Upper lobe of right lung (tissue), 1 donor: ENCODE measurements at regions not wholly inside any gene's neighbourhood (a gene's known extent, or its start where the extent isn't known, plus 50 kb on each side); places are given as distances from the start of the nearest gene placed in this dataset.

ENCODE experiments used
- ATAC-seq: fragments of 200-7000 bp; cut with Tn5 transposase; one replicate; pipeline ENCODE4 v1.9.1; 2020; ENCODE audit warnings: mild to moderate bottlenecking, moderate library complexity
- DNase-seq: peaks from one replicate; pipeline ENCODE4 v3.0.0-alpha.2; 2020
- H3K27ac ChIP-seq: fragments of 200-600 bp; one replicate; pipeline ENCODE4 v1.8.0; 2022
- H3K27me3 ChIP-seq: fragments of 200-600 bp; one replicate; pipeline ENCODE4 v1.8.0; 2022; ENCODE audit warnings: mild to moderate bottlenecking
- H3K36me3 ChIP-seq: fragments of 200-600 bp; one replicate; pipeline ENCODE4 v1.8.0; 2022
- H3K4me1 ChIP-seq: fragments of 200-600 bp; one replicate; pipeline ENCODE4 v1.8.0; 2022
- H3K4me3 ChIP-seq: fragments of 200-600 bp; one replicate; pipeline ENCODE4 v1.8.0; 2022; ENCODE audit warnings: mild to moderate bottlenecking
- H3K9me3 ChIP-seq: fragments of 200-600 bp; one replicate; pipeline ENCODE4 v1.8.0; 2022
- intact Hi-C: fragments of 100-400 bp; cut with DNase I; formaldehyde crosslinking; loops from one replicate; pipeline ENCODE4 v1.11.0; 2022
- TF ChIP-seq, protein P1 (sequence below): fragments of 200-600 bp; IDR thresholded peaks from one replicate; pipeline ENCODE4 v1.8.0; 2022; ENCODE audit warnings: antibody characterized with exemption
- donor health status: DM: no; HTN: yes; CAD: no; lungs with severe emphysema.

DNA sequence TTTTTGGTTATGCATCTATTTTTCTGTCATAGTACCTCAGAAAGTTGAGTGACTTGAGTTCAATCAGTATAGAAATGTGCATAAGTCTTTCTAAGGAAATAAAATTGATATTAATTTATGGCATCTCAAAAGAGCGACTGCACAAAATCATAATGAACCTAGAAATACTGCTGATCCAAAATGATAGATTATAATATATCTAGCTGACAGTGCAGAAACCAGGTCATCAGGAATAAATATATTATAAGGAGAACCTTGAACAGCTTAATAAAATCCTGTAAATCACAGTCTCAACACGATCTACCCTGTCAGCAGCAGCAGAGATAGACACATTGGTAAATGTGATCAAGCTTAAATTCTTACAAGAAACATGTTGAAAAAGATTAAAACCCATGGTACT lies 1106.6 kb upstream of the CDH18 start:
- Histone ChIP-seq H3K4me3 (no peak overlapping the region), H3K4me1 (no peaks in the 10 kb centered on the region), H3K27me3 (no peaks in the 10 kb centered on the region), H3K36me3 (no peaks in the 10 kb centered on the region), H3K27ac (no peak overlapping the region), H3K9me3 (no peaks in the 10 kb centered on the region)
- TF ChIP-seq, protein P1, sequence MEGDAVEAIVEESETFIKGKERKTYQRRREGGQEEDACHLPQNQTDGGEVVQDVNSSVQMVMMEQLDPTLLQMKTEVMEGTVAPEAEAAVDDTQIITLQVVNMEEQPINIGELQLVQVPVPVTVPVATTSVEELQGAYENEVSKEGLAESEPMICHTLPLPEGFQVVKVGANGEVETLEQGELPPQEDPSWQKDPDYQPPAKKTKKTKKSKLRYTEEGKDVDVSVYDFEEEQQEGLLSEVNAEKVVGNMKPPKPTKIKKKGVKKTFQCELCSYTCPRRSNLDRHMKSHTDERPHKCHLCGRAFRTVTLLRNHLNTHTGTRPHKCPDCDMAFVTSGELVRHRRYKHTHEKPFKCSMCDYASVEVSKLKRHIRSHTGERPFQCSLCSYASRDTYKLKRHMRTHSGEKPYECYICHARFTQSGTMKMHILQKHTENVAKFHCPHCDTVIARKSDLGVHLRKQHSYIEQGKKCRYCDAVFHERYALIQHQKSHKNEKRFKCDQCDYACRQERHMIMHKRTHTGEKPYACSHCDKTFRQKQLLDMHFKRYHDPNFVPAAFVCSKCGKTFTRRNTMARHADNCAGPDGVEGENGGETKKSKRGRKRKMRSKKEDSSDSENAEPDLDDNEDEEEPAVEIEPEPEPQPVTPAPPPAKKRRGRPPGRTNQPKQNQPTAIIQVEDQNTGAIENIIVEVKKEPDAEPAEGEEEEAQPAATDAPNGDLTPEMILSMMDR: no peak
- ATAC-seq (no peak), DNase-seq (no peak)
- intact Hi-C loops: no loop called here

DNA sequence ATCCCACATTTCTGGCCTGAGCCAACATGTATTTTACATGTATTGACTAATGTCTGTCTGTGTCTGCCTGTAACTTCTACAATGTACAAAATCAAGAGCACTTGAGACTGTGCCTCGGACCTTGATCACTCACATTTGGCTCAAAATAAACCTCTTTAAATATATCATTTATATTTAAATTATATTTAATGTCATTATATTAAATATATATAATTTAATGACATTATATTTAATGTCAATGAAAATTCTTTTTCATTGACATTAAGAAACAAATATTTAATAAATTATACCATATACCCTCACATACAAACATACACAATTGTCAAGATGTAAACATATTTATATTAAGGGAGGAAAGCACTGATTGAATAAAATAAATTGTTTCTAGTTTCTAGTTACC lies 1099.8 kb upstream of the CDH18 start:
- Histone ChIP-seq H3K9me3 (no peaks in the 10 kb centered on the region), H3K4me3 (no peak overlapping the region), H3K36me3 (no peaks in the 10 kb centered on the region), H3K27ac (no peak overlapping the region), H3K27me3 (no peaks in the 10 kb centered on the region), H3K4me1 (no peaks in the 10 kb centered on the region)
- no peak for ATAC-seq
- intact Hi-C loops: no loop called here
- DNase-seq: no peak
- TF ChIP-seq, protein P1: no peak

DNA sequence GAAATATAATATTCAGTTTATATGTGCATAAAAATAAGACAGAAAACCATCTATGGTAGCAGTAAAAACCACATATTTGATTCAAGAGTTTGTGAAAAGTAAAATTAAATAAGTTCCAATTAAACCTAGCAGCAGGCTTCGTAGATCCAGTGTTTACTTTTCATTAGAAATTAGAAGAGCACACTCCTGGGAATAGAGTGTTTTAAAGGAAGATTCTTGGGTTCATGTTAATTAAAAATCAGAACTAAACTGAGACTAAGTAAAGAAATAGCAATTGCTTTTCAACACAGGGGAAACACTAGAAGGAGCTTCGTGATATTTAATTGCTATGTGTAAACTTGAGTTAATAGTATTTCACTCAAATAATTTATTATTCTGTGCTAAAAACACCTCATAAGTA lies 1097.8 kb upstream of the CDH18 start:
- Histone ChIP-seq H3K27ac (no peak overlapping the region), H3K9me3 (no peaks in the 10 kb centered on the region), H3K4me1 (no peaks in the 10 kb centered on the region), H3K4me3 (no peak overlapping the region), H3K36me3 (no peaks in the 10 kb centered on the region), H3K27me3 (no peaks in the 10 kb centered on the region)
- ATAC-seq (no peak), DNase-seq (no peak)
- intact Hi-C loops: no loop called here
- TF ChIP-seq, protein P1: no peak

DNA sequence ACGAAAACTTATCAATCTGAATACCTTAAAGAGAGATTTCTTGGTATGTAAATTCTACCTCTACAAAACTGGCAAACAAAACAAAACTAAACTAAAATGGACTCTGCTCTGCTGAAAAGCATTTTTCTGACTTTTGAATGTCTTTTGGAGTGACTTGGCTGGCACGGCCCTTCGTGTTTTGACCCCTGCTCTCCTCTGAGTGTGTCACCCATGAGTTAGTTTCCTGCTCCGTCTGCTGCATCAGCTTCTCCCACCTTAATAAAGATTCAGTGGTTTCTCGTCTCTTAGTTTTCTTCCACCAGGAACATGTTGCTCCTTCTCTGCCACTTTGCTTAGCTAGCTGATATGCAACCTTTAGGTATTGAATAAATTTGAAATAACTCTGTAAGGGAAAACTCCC lies 1084.0 kb upstream of the CDH18 start:
- H3K36me3 ChIP-seq: no peaks in the 10 kb centered on the region
- no peak for ATAC-seq
- no peaks in the 10 kb centered on the region for H3K27me3 ChIP-seq
- no peak overlapping the region for H3K27ac ChIP-seq
- no peaks in the 10 kb centered on the region for H3K9me3 ChIP-seq
- intact Hi-C loops: no loop called here
- H3K4me1 ChIP-seq: no peaks in the 10 kb centered on the region
- no peak for DNase-seq
- no peak overlapping the region for H3K4me3 ChIP-seq
- TF ChIP-seq, protein P1: no peak

DNA sequence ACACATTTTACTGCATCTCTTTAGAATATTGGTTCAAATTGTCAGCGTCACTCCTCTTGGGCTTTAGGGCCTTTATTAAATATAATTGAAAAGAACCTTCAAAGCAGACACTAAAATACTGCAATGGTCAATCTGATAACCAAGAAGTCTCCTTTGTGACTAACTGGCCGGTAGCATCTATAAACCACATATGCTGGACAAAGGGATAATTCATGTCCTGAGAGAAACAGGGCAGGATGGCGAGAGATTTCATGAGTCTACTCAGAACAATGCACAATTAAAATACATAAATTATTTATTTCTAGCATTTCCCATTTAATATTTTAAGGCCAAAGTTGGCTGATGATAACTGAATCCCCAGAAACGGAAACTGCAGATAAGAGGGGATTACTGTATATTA lies 1083.4 kb upstream of the CDH18 start:
- Histone ChIP-seq H3K4me3 (no peak overlapping the region), H3K27ac (no peak overlapping the region), H3K36me3 (no peaks in the 10 kb centered on the region), H3K27me3 (no peaks in the 10 kb centered on the region), H3K9me3 (no peaks in the 10 kb centered on the region), H3K4me1 (no peaks in the 10 kb centered on the region)
- intact Hi-C loops: no loop called here
- TF ChIP-seq, protein P1: no peak
- DNase-seq (no peak), ATAC-seq (no peak)

DNA sequence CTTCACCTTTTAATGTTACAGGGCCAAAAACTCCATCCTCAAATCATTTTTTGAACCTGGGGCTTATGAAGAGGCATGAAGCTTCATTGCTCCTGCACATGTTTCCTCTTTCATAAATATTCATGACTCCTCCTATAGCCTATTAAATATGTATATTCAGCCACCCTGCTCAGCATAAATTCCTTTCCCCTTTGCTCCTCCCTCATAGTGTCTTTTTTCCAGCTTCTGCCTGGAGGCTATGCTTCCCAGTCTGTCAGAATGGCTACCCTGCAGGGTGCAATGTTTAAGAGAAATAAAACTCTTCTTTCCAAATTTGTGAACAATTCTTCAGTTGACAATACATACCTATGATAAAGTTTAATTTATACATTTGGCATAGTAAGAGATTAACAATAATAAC lies 1082.9 kb upstream of the CDH18 start:
- TF ChIP-seq, protein P1: no peak
- Histone ChIP-seq H3K27ac (no peak overlapping the region), H3K4me3 (no peak overlapping the region), H3K36me3 (no peaks in the 10 kb centered on the region), H3K4me1 (no peaks in the 10 kb centered on the region), H3K27me3 (no peaks in the 10 kb centered on the region), H3K9me3 (no peaks in the 10 kb centered on the region)
- DNase-seq (no peak), ATAC-seq (no peak)
- intact Hi-C loops: no loop called here
